NCI-H146 treated with DMSO at 0.1 percent for 48 hours (cell line): ENCODE measurements at regions not wholly inside any gene's neighbourhood (a gene's known extent, or its start where the extent isn't known, plus 50 kb on each side); places are given as distances from the start of the nearest gene placed in this dataset.

Source experiments
- DNase-seq: peaks from one replicate; lab custom pipeline; 2025; ENCODE audit not compliant: unreplicated experiment; lab: John Stamatoyannopoulos, UW

- no peak for DNase-seq
Observed at GRCh38 chr4:129167640-129168260, 71.8 kb downstream of the C4orf33 start.

- DNase-seq: no peak
Observed at GRCh38 chr4:129172181-129172580, 76.2 kb downstream of the C4orf33 start.

- DNase-seq: no peak
Observed at GRCh38 chr4:129176864-129177263, 80.9 kb downstream of the C4orf33 start.

GRCh38 chr4:129179276-129179675, 83.3 kb downstream of the C4orf33 start:
- no peak for DNase-seq

GRCh38 chr4:129189630-129190029, 93.7 kb downstream of the C4orf33 start:
- DNase-seq: no peak

GRCh38 chr4:129193357-129194100, 97.6 kb downstream of the C4orf33 start:
- no peak for DNase-seq

GRCh38 chr4:129208481-129208880, 112.5 kb downstream of the C4orf33 start:
- DNase-seq: no peak

- no peak for DNase-seq
Observed at GRCh38 chr4:129213692-129214091, 117.7 kb downstream of the C4orf33 start.

- DNase-seq: peak; percentile 27
Observed at GRCh38 chr4:129218360-129218759, 122.4 kb downstream of the C4orf33 start.

GRCh38 chr4:129218897-129219296, 122.9 kb downstream of the C4orf33 start:
- no peak for DNase-seq

GRCh38 chr4:129220254-129220653, 124.3 kb downstream of the C4orf33 start:
- DNase-seq: no peak

- DNase-seq: peak; percentile 30
Observed at GRCh38 chr4:129223945-129224344, 128.0 kb downstream of the C4orf33 start.

- DNase-seq: no peak
Observed at GRCh38 chr4:129230846-129231245, 134.9 kb downstream of the C4orf33 start.

GRCh38 chr4:129231945-129232588, 136.1 kb downstream of the C4orf33 start:
- no peak for DNase-seq

GRCh38 chr4:129232589-129233337, 136.8 kb downstream of the C4orf33 start:
- peak; percentile 30 for DNase-seq

GRCh38 chr4:129233691-129234090, 137.7 kb downstream of the C4orf33 start:
- peak; percentile 56 for DNase-seq

GRCh38 chr4:129236351-129236750, 140.4 kb downstream of the C4orf33 start:
- DNase-seq: no peak

- DNase-seq: no peak
Observed at GRCh38 chr4:129239088-129239487, 143.1 kb downstream of the C4orf33 start.

- DNase-seq: peak; percentile 34
Observed at GRCh38 chr4:129240816-129241215, 144.9 kb downstream of the C4orf33 start.

- DNase-seq: no peak
Observed at GRCh38 chr4:129246145-129246544, 150.2 kb downstream of the C4orf33 start.

- peak; percentile 82 for DNase-seq
Observed at GRCh38 chr4:129246910-129247461, 151.0 kb downstream of the C4orf33 start.
